ENCODE measurements at regions not wholly inside any gene's neighbourhood (a gene's known extent, or its start where the extent isn't known, plus 50 kb on each side); places are given as distances from the start of the nearest gene placed in this dataset.

DNA sequence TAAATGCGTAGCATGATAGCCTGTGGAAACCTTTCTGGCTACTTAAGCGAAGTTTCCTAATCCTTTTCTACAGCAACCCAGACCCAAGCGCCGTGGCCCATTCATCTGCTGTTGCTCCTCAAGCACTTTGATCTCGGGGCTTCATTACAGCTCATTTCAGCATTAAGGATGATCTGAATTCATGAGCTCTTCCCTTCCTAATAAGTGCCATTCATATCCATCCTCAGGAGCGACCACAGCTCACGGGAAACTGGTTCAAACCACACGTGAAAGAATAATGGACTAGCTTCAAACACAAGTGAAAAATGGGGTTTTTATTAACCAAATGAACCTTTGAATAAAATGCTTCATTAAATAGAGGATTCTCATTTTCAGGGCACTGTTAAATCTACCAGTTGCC lies 202.6 kb upstream of the LEF1 start:
- Mint-ChIP-seq H3K36me3 (ENCODE audit: low read depth) (no peaks in the 10 kb centered on the region), H3K27ac (no peak overlapping the region), H3K9me3 (no peaks in the 10 kb centered on the region), H3K4me3 (peak overlapping the region; percentile 78), H3K4me1 (ENCODE audit: low read depth) (peaks cover 52% of the 10 kb centered on the region), H3K27me3 (ENCODE audit: low read depth) (no peaks in the 10 kb centered on the region)
- intact Hi-C loops (cut with micrococcal nuclease): no loop called here
- DNase-seq: no peak
- CTCF ChIA-PET: interaction anchor here (0.7 to 1.9 kb wide), 6 partner anchors 11 to 291 kb away, joined by 3 to 12 read pairs (median 3); no protein-coding TSS in a partner anchor

DNA sequence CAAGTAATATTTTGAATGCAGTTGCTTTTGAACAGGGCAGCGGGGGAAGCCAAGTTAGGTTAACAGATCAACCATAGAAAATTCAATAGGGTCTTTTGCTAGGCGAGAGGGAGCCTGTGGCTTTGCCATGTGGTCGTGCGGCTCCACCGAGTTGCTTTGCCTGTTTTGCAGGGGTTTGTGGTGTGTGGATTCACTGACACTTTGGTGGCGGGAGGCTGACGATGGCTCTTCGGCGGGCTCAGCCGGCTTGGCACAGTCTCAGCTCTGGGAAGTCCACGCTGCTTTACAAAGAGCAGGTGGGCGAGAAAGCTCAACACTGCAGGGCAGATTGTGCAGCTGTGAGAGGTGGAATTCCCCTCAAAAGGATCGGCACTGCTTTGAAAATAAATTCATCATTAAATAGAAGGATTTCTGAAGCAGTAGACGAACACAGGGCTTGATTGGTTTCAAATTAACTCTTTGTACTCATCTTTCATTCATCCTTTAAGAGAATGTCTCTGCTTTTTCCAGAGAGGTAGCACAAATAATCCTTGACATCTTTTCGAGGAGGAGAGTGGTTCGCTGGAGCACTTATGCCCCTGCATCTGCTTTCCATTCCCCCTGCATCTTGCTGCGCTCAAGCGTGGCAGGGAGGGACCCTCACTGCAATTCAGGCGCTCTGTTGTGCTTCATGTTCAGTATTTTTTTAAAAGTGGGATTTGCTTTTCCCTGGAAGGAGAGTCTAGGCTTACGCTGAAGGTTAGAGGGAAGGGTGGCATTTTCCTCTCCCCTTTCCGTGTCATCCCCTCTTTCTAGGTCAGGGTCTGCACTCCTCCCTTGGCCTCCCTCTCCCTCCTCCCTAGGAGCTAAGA lies 201.8 kb upstream of the LEF1 start:
- intact Hi-C loops (cut with micrococcal nuclease): no loop called here
- no peaks in the 10 kb centered on the region for H3K36me3 Mint-ChIP-seq (ENCODE audit: low read depth)
- no peaks in the 10 kb centered on the region for H3K27me3 Mint-ChIP-seq (ENCODE audit: low read depth)
- H3K27ac Mint-ChIP-seq: peak overlapping the region; percentile 57
- peak; percentile 47 for DNase-seq
- H3K4me1 Mint-ChIP-seq (ENCODE audit: low read depth): peaks cover 53% of the 10 kb centered on the region
- peak overlapping the region; percentile 78 for H3K4me3 Mint-ChIP-seq
- H3K9me3 Mint-ChIP-seq: no peaks in the 10 kb centered on the region
- CTCF ChIA-PET: interaction anchor here (0.7 to 1.9 kb wide), 6 partner anchors 10 to 290 kb away, joined by 3 to 12 read pairs (median 4); no protein-coding TSS in a partner anchor

DNA sequence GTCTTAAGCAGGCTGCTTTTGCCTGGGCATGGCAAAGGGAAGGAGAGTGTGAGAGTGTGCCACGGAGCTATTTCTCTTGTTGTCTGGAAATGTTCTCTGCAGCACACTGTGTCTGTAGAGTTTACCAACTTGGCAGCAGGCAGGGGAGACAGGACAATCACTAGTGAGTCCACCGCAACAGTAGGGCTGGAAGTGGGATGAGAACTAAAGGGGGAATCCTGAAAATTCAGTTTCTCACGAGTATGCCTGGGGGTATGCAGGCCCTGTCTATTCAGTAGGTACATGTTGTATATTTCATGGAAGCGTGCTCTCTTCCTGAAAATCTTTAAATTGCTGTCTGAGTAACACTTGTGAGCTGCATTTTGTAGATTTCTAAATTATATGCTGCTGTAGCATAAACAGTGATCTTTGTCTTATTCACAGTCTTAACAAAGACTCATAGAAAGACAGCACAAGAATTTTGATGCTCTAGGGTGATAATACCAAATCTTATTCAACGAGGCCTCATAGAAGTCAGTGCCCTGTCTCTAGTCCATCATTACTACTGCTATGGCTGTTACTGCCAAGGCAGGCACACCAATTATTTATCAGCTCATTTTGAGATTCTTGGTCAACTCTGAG lies 200.4 kb upstream of the LEF1 start:
- Mint-ChIP-seq H3K4me1 (ENCODE audit: low read depth) (peaks cover 53% of the 10 kb centered on the region), H3K9me3 (no peaks in the 10 kb centered on the region), H3K36me3 (ENCODE audit: low read depth) (no peaks in the 10 kb centered on the region), H3K27ac (no peak overlapping the region), H3K4me3 (no peak overlapping the region), H3K27me3 (ENCODE audit: low read depth) (no peaks in the 10 kb centered on the region)
- DNase-seq: no peak
- CTCF ChIA-PET: interaction anchor here (0.6 to 1.5 kb wide), 4 partner anchors 9 to 53 kb away, joined by 3 to 5 read pairs (median 4); no protein-coding TSS in a partner anchor
- intact Hi-C loops (cut with micrococcal nuclease): no loop called here

GRCh38 chr4:108367751-108368150 lies 199.0 kb upstream of the LEF1 start:
- CTCF ChIA-PET: interaction anchor here (0.8 to 1.1 kb wide), 2 partner anchors 24 to 125 kb away, joined by 3 read pairs; no protein-coding TSS in a partner anchor
- no peak for DNase-seq
- H3K4me1 Mint-ChIP-seq (ENCODE audit: low read depth): peaks cover 50% of the 10 kb centered on the region

DNA sequence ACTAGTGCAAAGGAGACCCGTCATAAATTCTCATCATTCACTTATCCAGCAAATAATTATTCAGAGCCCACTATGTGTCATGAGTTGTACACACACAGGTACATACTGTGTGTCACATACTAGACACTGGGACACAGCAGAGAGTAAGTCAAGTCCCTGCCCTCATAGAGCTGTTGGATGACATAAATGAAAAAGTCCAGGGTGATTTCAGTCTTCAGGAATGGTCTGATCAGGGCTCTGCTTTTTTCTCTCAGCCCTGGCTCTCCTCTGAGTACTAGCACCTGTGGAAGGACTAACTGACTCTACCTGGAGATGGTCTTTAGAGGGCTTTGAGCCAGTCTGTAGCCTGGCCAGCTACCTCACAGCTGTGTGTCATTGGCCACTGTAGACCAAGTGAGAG lies 198.0 kb upstream of the LEF1 start:
- Mint-ChIP-seq H3K36me3 (ENCODE audit: low read depth) (no peaks in the 10 kb centered on the region), H3K4me1 (ENCODE audit: low read depth) (peaks cover 51% of the 10 kb centered on the region), H3K9me3 (no peaks in the 10 kb centered on the region), H3K4me3 (no peak overlapping the region), H3K27ac (no peak overlapping the region), H3K27me3 (ENCODE audit: low read depth) (no peaks in the 10 kb centered on the region)
- intact Hi-C loops (cut with micrococcal nuclease): no loop called here
- CTCF ChIA-PET: interaction anchor here (0.7 kb wide), 1 partner anchor 61 kb away, joined by 3 read pairs; no protein-coding TSS in a partner anchor
- no peak for DNase-seq

More at GRCh38 chr4:108367751-108368150, 199.0 kb upstream of the LEF1 start:
- Mint-ChIP-seq H3K27me3 (ENCODE audit: low read depth) (no peaks in the 10 kb centered on the region), H3K9me3 (no peaks in the 10 kb centered on the region), H3K36me3 (ENCODE audit: low read depth) (no peaks in the 10 kb centered on the region), H3K4me3 (no peak overlapping the region), H3K27ac (no peak overlapping the region)
- intact Hi-C loops (cut with micrococcal nuclease): no loop called here

- no peak for DNase-seq
- Mint-ChIP-seq H3K36me3 (ENCODE audit: low read depth) (no peaks in the 10 kb centered on the region), H3K9me3 (no peaks in the 10 kb centered on the region), H3K4me1 (ENCODE audit: low read depth) (peaks cover 51% of the 10 kb centered on the region), H3K27ac (no peak overlapping the region), H3K27me3 (ENCODE audit: low read depth) (no peaks in the 10 kb centered on the region), H3K4me3 (no peak overlapping the region)
- CTCF ChIA-PET: interaction anchor here (0.6 kb wide), 2 partner anchors 170 to 229 kb away, joined by 3 read pairs; no protein-coding TSS in a partner anchor
- intact Hi-C loops (cut with micrococcal nuclease): no loop called here
Measured at GRCh38 chr4:108365551-108365950, 196.8 kb upstream of the LEF1 start.

DNA sequence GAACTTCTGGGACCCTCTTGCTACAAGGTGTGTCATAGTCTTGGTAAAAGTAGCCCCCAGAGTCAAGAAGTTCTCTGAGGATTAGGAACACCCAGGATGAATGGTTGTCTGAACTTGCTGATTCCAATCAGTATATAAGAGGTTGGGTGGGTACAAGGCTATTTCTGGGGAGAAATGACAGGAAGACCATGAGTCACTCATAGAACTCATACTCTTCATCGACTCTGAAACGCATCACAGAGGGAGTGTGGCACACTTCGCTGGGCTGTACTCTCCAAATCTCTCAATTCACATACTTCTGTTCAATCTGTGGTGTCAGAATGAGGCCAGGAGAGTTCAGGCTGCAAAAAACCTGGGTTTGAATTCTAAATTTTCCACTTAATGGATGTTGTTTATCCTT lies 193.2 kb upstream of the LEF1 start:
- DNase-seq: peak; percentile 66
- Mint-ChIP-seq H3K27ac (peak overlapping the region; percentile 43), H3K9me3 (no peaks in the 10 kb centered on the region), H3K4me3 (no peak overlapping the region), H3K36me3 (ENCODE audit: low read depth) (no peaks in the 10 kb centered on the region), H3K27me3 (ENCODE audit: low read depth) (no peaks in the 10 kb centered on the region), H3K4me1 (ENCODE audit: low read depth) (peaks cover 61% of the 10 kb centered on the region)
- CTCF ChIA-PET: interaction anchor here (0.6 to 1.4 kb wide), 3 partner anchors 65 to 340 kb away, joined by 3 read pairs; no protein-coding TSS in a partner anchor
- intact Hi-C loops (cut with micrococcal nuclease): no loop called here

DNA sequence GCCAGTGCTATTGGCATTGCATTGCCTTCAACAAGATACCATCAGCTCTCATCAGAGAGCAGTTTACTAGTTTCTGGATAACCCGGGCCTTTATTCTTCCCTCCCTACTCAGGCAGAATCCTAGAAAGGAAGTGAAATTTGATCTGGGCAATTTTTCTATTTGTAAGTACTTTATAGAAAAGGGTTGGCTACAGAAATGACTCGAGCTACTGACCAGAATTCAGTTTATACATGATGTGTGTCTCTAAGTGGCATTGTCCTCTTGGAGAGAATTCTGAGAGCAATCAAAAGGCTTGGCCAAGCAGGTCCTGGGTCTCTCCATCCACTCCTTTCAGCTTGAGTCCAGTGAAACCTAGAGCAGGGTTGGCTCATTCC lies 192.7 kb upstream of the LEF1 start:
- H3K36me3 Mint-ChIP-seq (ENCODE audit: low read depth): no peaks in the 10 kb centered on the region
- DNase-seq: no peak
- intact Hi-C loops (cut with micrococcal nuclease): no loop called here
- H3K4me1 Mint-ChIP-seq (ENCODE audit: low read depth): peaks cover 61% of the 10 kb centered on the region
- no peaks in the 10 kb centered on the region for H3K27me3 Mint-ChIP-seq (ENCODE audit: low read depth)
- H3K9me3 Mint-ChIP-seq: no peaks in the 10 kb centered on the region
- no peak overlapping the region for H3K27ac Mint-ChIP-seq
- no peak overlapping the region for H3K4me3 Mint-ChIP-seq
- CTCF ChIA-PET: interaction anchor here (0.6 to 1.4 kb wide), 3 partner anchors 11 to 340 kb away, joined by 3 read pairs; no protein-coding TSS in a partner anchor

DNA sequence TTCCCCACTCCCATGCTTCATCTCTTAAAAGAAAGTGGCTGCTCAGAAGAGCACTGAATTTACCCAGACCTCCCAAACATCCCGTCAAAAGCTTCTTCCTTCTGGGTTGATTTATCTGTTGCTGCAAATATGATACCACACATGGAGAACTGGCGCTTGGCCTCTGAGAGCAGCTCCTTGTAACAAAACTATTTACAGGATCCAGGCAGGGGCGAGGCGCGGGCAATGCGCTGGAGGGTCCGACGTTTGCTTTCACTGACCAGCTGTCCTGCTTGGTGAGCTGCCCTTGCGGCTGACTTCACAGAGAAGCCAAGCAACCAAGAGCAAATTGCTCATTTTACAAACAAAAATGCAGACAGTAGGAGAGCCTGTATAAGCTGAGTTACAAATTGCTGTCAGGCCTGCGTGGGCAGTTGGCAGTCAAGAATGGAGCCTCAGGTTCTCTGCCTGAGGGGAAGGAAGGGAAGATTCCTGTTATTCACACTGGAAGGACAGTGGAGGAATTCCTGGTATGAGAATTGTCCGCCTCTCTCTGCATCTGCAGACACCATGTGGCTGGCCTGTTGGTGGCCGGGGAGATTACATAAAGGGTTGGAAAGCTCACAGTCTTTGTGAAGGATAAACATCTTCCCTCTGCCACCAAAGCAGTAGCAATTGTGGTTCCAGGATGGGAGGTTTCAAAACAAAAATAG lies 192.2 kb upstream of the LEF1 start:
- Mint-ChIP-seq H3K4me1 (ENCODE audit: low read depth) (peaks cover 63% of the 10 kb centered on the region), H3K27me3 (ENCODE audit: low read depth) (no peaks in the 10 kb centered on the region), H3K36me3 (ENCODE audit: low read depth) (no peaks in the 10 kb centered on the region), H3K9me3 (no peaks in the 10 kb centered on the region), H3K27ac (no peak overlapping the region), H3K4me3 (no peak overlapping the region)
- DNase-seq: no peak
- CTCF ChIA-PET: interaction anchor here (0.6 to 1.7 kb wide), 5 partner anchors 9 to 339 kb away, joined by 3 to 4 read pairs (median 3); no protein-coding TSS in a partner anchor
- intact Hi-C loops (cut with micrococcal nuclease): no loop called here

DNA sequence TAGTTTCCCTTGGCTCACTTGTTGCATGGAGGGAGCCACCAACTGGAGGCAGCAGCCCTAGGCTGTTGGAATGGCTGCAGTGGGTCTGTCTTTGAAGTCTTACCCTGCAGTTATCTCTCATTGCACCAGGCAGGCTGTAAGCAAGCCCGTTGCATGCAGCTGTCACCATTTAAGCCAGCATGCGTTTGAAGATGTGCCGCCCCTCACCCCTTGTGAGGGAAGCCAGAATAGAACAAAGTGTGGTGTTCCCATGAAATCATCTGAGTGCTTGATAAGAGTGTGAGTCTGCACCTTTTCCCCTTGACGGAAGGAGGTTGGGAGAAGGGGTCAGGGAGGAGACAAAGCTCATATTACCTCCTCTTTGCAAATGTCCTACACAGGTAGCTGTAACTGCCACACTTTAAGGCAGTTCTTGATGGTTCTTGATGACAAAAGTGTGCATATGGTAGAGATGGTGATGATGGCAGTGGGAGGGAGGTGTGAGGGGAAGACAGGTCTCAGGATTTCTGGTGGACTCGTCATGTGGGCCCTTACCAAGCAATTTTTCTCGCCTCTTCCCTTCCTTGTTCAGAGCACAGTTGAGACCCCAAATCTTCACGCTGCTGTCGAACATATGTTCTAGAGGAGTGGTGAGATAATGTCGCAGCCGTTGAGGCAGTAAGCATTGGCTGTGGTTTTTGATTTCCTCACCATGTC lies 191.4 kb upstream of the LEF1 start:
- H3K27ac Mint-ChIP-seq: no peak overlapping the region
- H3K27me3 Mint-ChIP-seq (ENCODE audit: low read depth): no peaks in the 10 kb centered on the region
- no peak overlapping the region for H3K4me3 Mint-ChIP-seq
- H3K4me1 Mint-ChIP-seq (ENCODE audit: low read depth): peaks cover 70% of the 10 kb centered on the region
- intact Hi-C loops (cut with micrococcal nuclease): loop anchor here (1.0 to 5.0 kb wide), 6 partner anchors 66 to 308 kb away; partner anchors contain the start of gene RPL34
- CTCF ChIA-PET: interaction anchor here (1.0 to 1.7 kb wide), 3 partner anchors 10 to 299 kb away, joined by 3 to 4 read pairs (median 3); no protein-coding TSS in a partner anchor
- DNase-seq: peak; percentile 35
- no peaks in the 10 kb centered on the region for H3K36me3 Mint-ChIP-seq (ENCODE audit: low read depth)
- H3K9me3 Mint-ChIP-seq: no peaks in the 10 kb centered on the region

DNA sequence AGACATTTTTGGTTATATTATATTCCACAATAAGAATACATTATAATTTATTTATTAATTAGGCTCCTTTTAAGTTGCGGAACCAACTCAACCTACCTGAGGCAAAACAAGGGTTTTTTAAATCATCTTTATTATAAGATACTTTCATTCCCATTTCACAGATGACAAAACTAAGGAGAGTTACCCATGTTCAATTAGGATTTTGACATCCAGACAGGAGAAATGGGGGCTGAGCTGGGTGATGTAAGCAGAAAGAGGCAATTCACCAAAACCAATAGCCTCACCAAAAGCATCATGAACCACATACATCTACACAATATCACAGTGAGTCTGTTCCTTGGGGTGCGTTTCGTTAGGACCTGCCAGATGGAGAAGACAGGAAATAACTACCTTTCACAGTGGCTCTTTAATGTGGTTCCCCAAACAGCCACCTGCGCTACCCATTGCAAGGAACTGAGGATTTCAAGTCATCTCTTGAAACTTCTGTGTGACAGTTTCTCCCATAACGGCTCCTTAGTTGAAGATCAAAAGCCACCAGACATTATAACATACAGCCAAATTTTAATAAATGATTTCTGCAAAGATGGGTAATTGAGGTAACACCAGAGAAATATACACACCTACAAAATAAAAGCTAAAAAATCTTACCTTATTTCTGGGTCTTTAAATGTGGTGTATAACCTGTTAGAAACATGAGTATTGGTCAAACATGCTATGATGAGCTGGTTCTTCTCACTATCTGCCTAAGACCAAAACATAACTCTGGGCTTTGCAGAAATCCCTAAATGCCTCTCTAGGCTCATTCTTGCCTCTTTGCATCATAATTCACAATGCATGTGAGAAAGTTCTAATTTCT lies 190.6 kb upstream of the LEF1 start:
- Mint-ChIP-seq H3K4me3 (peak overlapping the region; percentile 25), H3K9me3 (no peaks in the 10 kb centered on the region), H3K36me3 (ENCODE audit: low read depth) (no peaks in the 10 kb centered on the region), H3K27ac (no peak overlapping the region), H3K27me3 (ENCODE audit: low read depth) (no peaks in the 10 kb centered on the region), H3K4me1 (ENCODE audit: low read depth) (peaks cover 78% of the 10 kb centered on the region)
- CTCF ChIA-PET: interaction anchor here (1.7 kb wide), 1 partner anchor 10 kb away, joined by 4 read pairs; no protein-coding TSS in a partner anchor
- DNase-seq: peak; percentile 84
- intact Hi-C loops (cut with micrococcal nuclease): loop anchor here (1.0 to 5.0 kb wide), 6 partner anchors 67 to 307 kb away; partner anchors contain the start of gene RPL34

Measured in activated naive CD4-positive, alpha-beta T cell treated with anti-CD3 and anti-CD28 coated beads for 36 hours (primary cell).